Vagina (tissue), 2 donors: ENCODE measurements at regions not wholly inside any gene's neighbourhood (a gene's known extent, or its start where the extent isn't known, plus 50 kb on each side); places are given as distances from the start of the nearest gene placed in this dataset.

Experiments
- DNase-seq, 2 donors: peaks; one replicate each; pipeline ENCODE4 v3.0.0-alpha.2; 2017; ENCODE audit errors: extremely low spot score in 2 of 2
- H3K27ac ChIP-seq: fragments of 200-600 bp; sonication (generic); one replicate; pipeline ENCODE4 v1.5.1; 2019
- H3K27me3 ChIP-seq: fragments of 200-600 bp; sonication (generic); one replicate; pipeline ENCODE4 v1.5.1; 2019
- H3K36me3 ChIP-seq, 2 donors: fragments of 200-600 bp; sonication (generic); one replicate each; pipeline ENCODE4 v1.5.1; 2017 to 2019
- H3K4me1 ChIP-seq: fragments of 200-600 bp; sonication (generic); one replicate; pipeline ENCODE4 v1.5.1; 2019
- H3K4me3 ChIP-seq, 2 donors: fragments of 200-600 bp; sonication (generic); 1 replicate in 1 of 2; 2 replicates in 1 of 2; pipeline ENCODE4 v1.5.1; 2016 to 2019
- H3K9me3 ChIP-seq: fragments of 200-600 bp; sonication (generic); one replicate; pipeline ENCODE4 v1.5.1; 2019
- POLR2A ChIP-seq, 2 donors: fragments of 450-650 bp; IDR thresholded peaks; one replicate each; pipeline ENCODE4 v1.6.1; 2017; ENCODE audit warnings: antibody characterized with exemption in 2 of 2, mild to moderate bottlenecking in 2 of 2, moderate library complexity in 2 of 2
- POLR2AphosphoS5 ChIP-seq, 2 donors: sonication (generic); formaldehyde crosslinking; IDR thresholded peaks; one replicate each; pipeline ENCODE4 v1.9.0; 2017; ENCODE audit warnings: antibody characterized with exemption in 2 of 2, mild to moderate bottlenecking in 2 of 2, low read depth in 1 of 2; ENCODE audit not compliant: insufficient read depth in 1 of 2
- intact Hi-C: fragments of 100-400 bp; cut with DNase I; formaldehyde crosslinking; loops from one replicate; pipeline ENCODE4 v1.15.1; 2023
- TF ChIP-seq, protein P1 (sequence below), 3 experiments: fragments of 450-650 bp in 2 of 3; fragments of 200-600 bp in 1 of 3; sonication (generic) in 1 of 3; IDR thresholded peaks; one replicate each; pipeline ENCODE4 v1.5.1; 2017 to 2019; ENCODE audit warnings: antibody characterized with exemption in 3 of 3, mild to moderate bottlenecking in 2 of 3, moderate library complexity in 2 of 3

GRCh38 chr4:66655505-66655904 lies 889.8 kb downstream of the CENPC start:
- TF ChIP-seq POLR2AphosphoS5 (IDR thresholded peaks at IDR 0.05; ENCODE audit: insufficient read depth in 1 of 2, low read depth in 1 of 2): no peak
- TF ChIP-seq, protein P1, sequence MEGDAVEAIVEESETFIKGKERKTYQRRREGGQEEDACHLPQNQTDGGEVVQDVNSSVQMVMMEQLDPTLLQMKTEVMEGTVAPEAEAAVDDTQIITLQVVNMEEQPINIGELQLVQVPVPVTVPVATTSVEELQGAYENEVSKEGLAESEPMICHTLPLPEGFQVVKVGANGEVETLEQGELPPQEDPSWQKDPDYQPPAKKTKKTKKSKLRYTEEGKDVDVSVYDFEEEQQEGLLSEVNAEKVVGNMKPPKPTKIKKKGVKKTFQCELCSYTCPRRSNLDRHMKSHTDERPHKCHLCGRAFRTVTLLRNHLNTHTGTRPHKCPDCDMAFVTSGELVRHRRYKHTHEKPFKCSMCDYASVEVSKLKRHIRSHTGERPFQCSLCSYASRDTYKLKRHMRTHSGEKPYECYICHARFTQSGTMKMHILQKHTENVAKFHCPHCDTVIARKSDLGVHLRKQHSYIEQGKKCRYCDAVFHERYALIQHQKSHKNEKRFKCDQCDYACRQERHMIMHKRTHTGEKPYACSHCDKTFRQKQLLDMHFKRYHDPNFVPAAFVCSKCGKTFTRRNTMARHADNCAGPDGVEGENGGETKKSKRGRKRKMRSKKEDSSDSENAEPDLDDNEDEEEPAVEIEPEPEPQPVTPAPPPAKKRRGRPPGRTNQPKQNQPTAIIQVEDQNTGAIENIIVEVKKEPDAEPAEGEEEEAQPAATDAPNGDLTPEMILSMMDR (IDR thresholded peaks at IDR 0.05): no peak
- TF ChIP-seq POLR2A (IDR thresholded peaks at IDR 0.05): no peak
- DNase-seq: no peak
- Histone ChIP-seq H3K27ac (no peak overlapping the region), H3K9me3 (no peaks in the 10 kb centered on the region), H3K4me1 (no peaks in the 10 kb centered on the region), H3K36me3 (no peaks in the 10 kb centered on the region), H3K27me3 (no peaks in the 10 kb centered on the region), H3K4me3 (no peak overlapping the region)
- intact Hi-C loops: no loop called here

- Histone ChIP-seq H3K27ac (no peak overlapping the region), H3K4me3 (no peak overlapping the region), H3K9me3 (no peaks in the 10 kb centered on the region), H3K4me1 (no peaks in the 10 kb centered on the region), H3K36me3 (no peaks in the 10 kb centered on the region), H3K27me3 (no peaks in the 10 kb centered on the region)
- DNase-seq: no peak
- intact Hi-C loops: no loop called here
- TF ChIP-seq, protein P1 (IDR thresholded peaks at IDR 0.05): no peak
These were observed 891.4 kb downstream of the CENPC start for GRCh38 chr4:66653937-66654336.

GRCh38 chr4:66649236-66649635 lies 896.1 kb downstream of the CENPC start:
- Histone ChIP-seq H3K27me3 (no peaks in the 10 kb centered on the region), H3K4me1 (no peaks in the 10 kb centered on the region), H3K4me3 (no peak overlapping the region), H3K27ac (no peak overlapping the region), H3K9me3 (no peaks in the 10 kb centered on the region), H3K36me3 (no peaks in the 10 kb centered on the region)
- no peak for DNase-seq
- TF ChIP-seq, protein P1 (IDR thresholded peaks at IDR 0.05): no peak
- TF ChIP-seq POLR2AphosphoS5 (IDR thresholded peaks at IDR 0.05; ENCODE audit: insufficient read depth in 1 of 2, low read depth in 1 of 2) (no peak), POLR2A (IDR thresholded peaks at IDR 0.05) (no peak)
- intact Hi-C loops: no loop called here

DNA sequence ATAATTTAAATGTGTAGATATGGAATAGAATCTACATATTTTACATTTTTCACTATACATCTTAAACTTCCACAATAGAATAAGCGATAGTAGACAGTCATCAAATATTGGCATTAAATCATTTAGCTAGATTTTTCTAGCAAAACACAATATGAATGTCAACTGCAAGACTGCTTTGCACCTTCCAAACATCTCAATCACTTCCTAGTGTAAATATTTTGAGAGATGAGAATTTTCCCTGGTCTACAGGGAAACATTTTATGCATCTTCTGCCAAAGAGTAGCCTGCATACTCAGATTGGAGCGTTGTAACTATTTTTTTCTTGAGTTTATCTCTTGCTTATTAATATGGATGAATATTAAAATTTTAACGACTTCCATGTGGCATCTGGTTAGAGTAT lies 897.4 kb downstream of the CENPC start:
- H3K27ac ChIP-seq: no peak overlapping the region
- no peaks in the 10 kb centered on the region for H3K4me1 ChIP-seq
- no peaks in the 10 kb centered on the region for H3K36me3 ChIP-seq
- H3K27me3 ChIP-seq: no peaks in the 10 kb centered on the region
- intact Hi-C loops: no loop called here
- no peak overlapping the region for H3K4me3 ChIP-seq
- DNase-seq: no peak
- TF ChIP-seq POLR2A (IDR thresholded peaks at IDR 0.05) (no peak), POLR2AphosphoS5 (IDR thresholded peaks at IDR 0.05; ENCODE audit: insufficient read depth in 1 of 2, low read depth in 1 of 2) (no peak)
- TF ChIP-seq, protein P1 (IDR thresholded peaks at IDR 0.05): no peak
- no peaks in the 10 kb centered on the region for H3K9me3 ChIP-seq

GRCh38 chr4:66647476-66647875 lies 897.8 kb downstream of the CENPC start:
- Histone ChIP-seq H3K9me3 (no peaks in the 10 kb centered on the region), H3K27ac (no peak overlapping the region), H3K36me3 (no peaks in the 10 kb centered on the region)

More at GRCh38 chr4:66647476-66647875, 897.8 kb downstream of the CENPC start:
- H3K4me3 ChIP-seq: no peak overlapping the region
- TF ChIP-seq POLR2A (IDR thresholded peaks at IDR 0.05): no peak
- TF ChIP-seq, protein P1 (IDR thresholded peaks at IDR 0.05): no peak
- TF ChIP-seq POLR2AphosphoS5 (IDR thresholded peaks at IDR 0.05; ENCODE audit: insufficient read depth in 1 of 2, low read depth in 1 of 2): no peak
- DNase-seq: no peak
- no peaks in the 10 kb centered on the region for H3K27me3 ChIP-seq
- intact Hi-C loops: no loop called here
- no peaks in the 10 kb centered on the region for H3K4me1 ChIP-seq
